ENCODE measurements at regions not wholly inside any gene's neighbourhood (a gene's known extent, or its start where the extent isn't known, plus 50 kb on each side); places are given as distances from the start of the nearest gene placed in this dataset.

GRCh38 chr7:25319707-25320106 is 91.4 kb upstream of the NPVF start:
- Histone ChIP-seq H3K27ac (ENCODE audit: low read depth in 2 of 2, low read length in 2 of 2) (no peak overlapping the region), H3K4me3 (ENCODE audit: low read length in 3 of 3) (no peak overlapping the region), H3K9ac (ENCODE audit: low read length in 3 of 3) (no peak overlapping the region), H3K9me3 (ENCODE audit: control insufficient read depth in 2 of 3, insufficient read depth in 1 of 3, low read length in 3 of 3) (no peaks in the 10 kb centered on the region), H3K27me3 (ENCODE audit: control insufficient read depth, insufficient read depth, low read length) (no peaks in the 10 kb centered on the region), H3K36me3 (ENCODE audit: control insufficient read depth in 2 of 3, insufficient read depth in 3 of 3, low read length in 3 of 3) (no peaks in the 10 kb centered on the region), H3K4me1 (ENCODE audit: control insufficient read depth in 2 of 3, insufficient read depth in 2 of 3, low read depth in 1 of 3, low read length in 3 of 3) (no peaks in the 10 kb centered on the region)
- intact Hi-C loops (cut with DNase I) = no loop called here
- no peak for FAIRE-seq
- DNase-seq = no peak
- no peak for TF ChIP-seq CTCF (IDR thresholded peaks at IDR 0.05; ENCODE audit: borderline replicate concordance, extremely low read depth, insufficient read depth)

DNA sequence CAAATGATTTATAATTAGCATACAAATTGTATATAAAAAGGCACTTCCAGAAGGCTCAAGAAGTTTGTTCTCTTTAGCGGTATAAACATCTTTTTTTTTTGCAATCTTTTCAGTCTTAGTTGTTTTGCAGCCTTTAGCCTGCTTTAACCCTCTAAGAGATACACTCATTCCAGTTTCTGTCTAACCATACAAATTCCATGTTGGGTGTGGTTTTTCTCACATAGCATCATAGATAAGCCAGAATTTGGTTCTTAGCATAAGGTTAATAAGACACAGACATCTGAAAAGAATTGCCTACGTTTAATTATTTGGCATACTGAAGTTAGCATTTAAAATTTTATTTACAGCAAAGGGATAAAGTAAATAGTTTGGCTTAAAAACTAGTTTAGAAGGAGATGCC is 92.5 kb upstream of the NPVF start:
- no peak for DNase-seq
- Histone ChIP-seq H3K9me3 (ENCODE audit: control insufficient read depth in 2 of 3, insufficient read depth in 1 of 3, low read length in 3 of 3) (no peaks in the 10 kb centered on the region), H3K4me1 (ENCODE audit: control insufficient read depth in 2 of 3, insufficient read depth in 2 of 3, low read depth in 1 of 3, low read length in 3 of 3) (no peaks in the 10 kb centered on the region), H3K27ac (ENCODE audit: low read depth in 2 of 2, low read length in 2 of 2) (no peak overlapping the region), H3K27me3 (ENCODE audit: control insufficient read depth, insufficient read depth, low read length) (no peaks in the 10 kb centered on the region), H3K36me3 (ENCODE audit: control insufficient read depth in 2 of 3, insufficient read depth in 3 of 3, low read length in 3 of 3) (no peaks in the 10 kb centered on the region), H3K9ac (ENCODE audit: low read length in 3 of 3) (no peak overlapping the region), H3K4me3 (ENCODE audit: low read length in 3 of 3) (no peak overlapping the region)
- no peak for FAIRE-seq
- no peak for TF ChIP-seq CTCF (IDR thresholded peaks at IDR 0.05; ENCODE audit: borderline replicate concordance, extremely low read depth, insufficient read depth)
- intact Hi-C loops (cut with DNase I) = no loop called here

DNA sequence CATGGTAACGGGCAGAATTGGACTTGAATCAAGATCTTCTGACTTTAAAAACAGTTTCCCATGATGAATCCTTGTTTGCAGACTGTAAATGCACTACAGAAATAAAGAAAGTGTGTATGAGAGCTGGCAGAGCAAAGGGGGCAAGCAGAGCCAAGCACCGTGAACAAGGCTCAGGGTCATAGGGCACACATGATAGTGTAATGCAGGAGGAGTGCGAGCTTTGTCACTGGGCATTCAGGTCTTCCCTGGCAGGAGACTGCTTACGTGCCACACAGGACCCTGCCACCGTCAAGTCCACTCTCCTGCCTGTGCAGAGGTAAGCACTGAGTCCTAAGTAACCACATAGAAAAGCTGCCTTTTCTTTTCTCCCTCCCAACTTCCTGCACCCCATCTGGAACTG is 93.1 kb upstream of the NPVF start:
- intact Hi-C loops (cut with DNase I) = no loop called here
- DNase-seq (no peak), FAIRE-seq (no peak)
- no peaks in the 10 kb centered on the region for H3K9me3 ChIP-seq (ENCODE audit: control insufficient read depth in 2 of 3, insufficient read depth in 1 of 3, low read length in 3 of 3)
- no peak for TF ChIP-seq CTCF (IDR thresholded peaks at IDR 0.05; ENCODE audit: borderline replicate concordance, extremely low read depth, insufficient read depth)
- no peak overlapping the region for H3K27ac ChIP-seq (ENCODE audit: low read depth in 2 of 2, low read length in 2 of 2)
- no peaks in the 10 kb centered on the region for H3K4me1 ChIP-seq (ENCODE audit: control insufficient read depth in 2 of 3, insufficient read depth in 2 of 3, low read depth in 1 of 3, low read length in 3 of 3)
- H3K4me3 ChIP-seq (ENCODE audit: low read length in 3 of 3) = no peak overlapping the region
- H3K36me3 ChIP-seq (ENCODE audit: control insufficient read depth in 2 of 3, insufficient read depth in 3 of 3, low read length in 3 of 3) = no peaks in the 10 kb centered on the region
- H3K27me3 ChIP-seq (ENCODE audit: control insufficient read depth, insufficient read depth, low read length) = no peaks in the 10 kb centered on the region
- H3K9ac ChIP-seq (ENCODE audit: low read length in 3 of 3) = no peak overlapping the region

DNA sequence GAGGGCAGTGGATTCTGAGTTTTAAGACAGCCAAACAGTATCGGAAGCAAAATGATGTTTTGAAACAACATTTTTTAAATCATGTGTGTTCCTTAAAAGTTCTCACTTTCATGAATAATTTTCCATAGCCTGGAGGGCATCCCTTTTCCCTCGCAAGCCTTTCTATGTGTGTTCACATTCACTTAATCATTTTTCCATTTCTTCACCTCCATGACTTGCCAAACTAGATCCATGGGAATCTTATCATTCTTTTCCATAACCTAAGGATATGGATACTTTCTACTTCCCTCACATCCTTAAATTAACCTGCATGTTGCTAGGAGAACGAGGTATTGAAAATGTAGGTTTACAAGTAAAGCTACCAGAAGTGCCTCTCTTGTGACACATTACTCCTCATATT is 94.2 kb upstream of the NPVF start:
- FAIRE-seq = no peak

More for the DNA sequence above, 94.2 kb upstream of the NPVF start:
- no peak for DNase-seq
- Histone ChIP-seq H3K27ac (ENCODE audit: low read depth in 2 of 2, low read length in 2 of 2) (no peak overlapping the region), H3K4me3 (ENCODE audit: low read length in 3 of 3) (no peak overlapping the region), H3K9me3 (ENCODE audit: control insufficient read depth in 2 of 3, insufficient read depth in 1 of 3, low read length in 3 of 3) (no peaks in the 10 kb centered on the region), H3K4me1 (ENCODE audit: control insufficient read depth in 2 of 3, insufficient read depth in 2 of 3, low read depth in 1 of 3, low read length in 3 of 3) (no peaks in the 10 kb centered on the region), H3K36me3 (ENCODE audit: control insufficient read depth in 2 of 3, insufficient read depth in 3 of 3, low read length in 3 of 3) (no peaks in the 10 kb centered on the region), H3K27me3 (ENCODE audit: control insufficient read depth, insufficient read depth, low read length) (no peaks in the 10 kb centered on the region), H3K9ac (ENCODE audit: low read length in 3 of 3) (no peak overlapping the region)
- TF ChIP-seq CTCF (IDR thresholded peaks at IDR 0.05; ENCODE audit: borderline replicate concordance, extremely low read depth, insufficient read depth) = no peak
- intact Hi-C loops (cut with DNase I) = no loop called here

Measured in kidney (tissue), 13 donors.